Caki2 (cell line): ENCODE measurements at regions not wholly inside any gene's neighbourhood (a gene's known extent, or its start where the extent isn't known, plus 50 kb on each side); places are given as distances from the start of the nearest gene placed in this dataset.

Experiments used
- DNase-seq: peaks from one replicate; pipeline ENCODE4 v3.0.0-alpha.2; 2015; ENCODE audit warnings: low read depth
- in situ Hi-C: cut with HindIII; loops from 2 replicates; pipeline ENCODE4 v1.10.0; 2016; ENCODE audit warnings: low sequenced_read_pairs, low pct_unique_long_range_greater_than_20kb, mixed read lengths

- DNase-seq = no peak
Measured at GRCh38 chr13:60981407-60981806, 434.2 kb downstream of the PCDH20 start.

GRCh38 chr13:60976367-60976766 lies 439.3 kb downstream of the PCDH20 start:
- in situ Hi-C loops = no loop called here
- no peak for DNase-seq

More at GRCh38 chr13:60981407-60981806, 434.2 kb downstream of the PCDH20 start:
- in situ Hi-C loops = no loop called here

- in situ Hi-C loops = no loop called here
- DNase-seq = no peak
Measured at GRCh38 chr13:60974296-60974695, 441.4 kb downstream of the PCDH20 start.

- in situ Hi-C loops = no loop called here
- no peak for DNase-seq
Measured at GRCh38 chr13:60973529-60973928, 442.1 kb downstream of the PCDH20 start.

GRCh38 chr13:60970736-60971135 lies 444.9 kb downstream of the PCDH20 start:
- in situ Hi-C loops = no loop called here
- DNase-seq = no peak

GRCh38 chr13:60969656-60970055 lies 446.0 kb downstream of the PCDH20 start:
- in situ Hi-C loops = no loop called here
- no peak for DNase-seq

- in situ Hi-C loops = no loop called here
- DNase-seq = no peak
Measured at GRCh38 chr13:60959427-60959826, 456.2 kb downstream of the PCDH20 start.

- no peak for DNase-seq
- in situ Hi-C loops = no loop called here
Measured at GRCh38 chr13:60957816-60958215, 457.8 kb downstream of the PCDH20 start.

- in situ Hi-C loops = no loop called here
- no peak for DNase-seq
Measured at GRCh38 chr13:60945396-60945795, 470.3 kb downstream of the PCDH20 start.

- in situ Hi-C loops = no loop called here
- no peak for DNase-seq
Measured at GRCh38 chr13:60944863-60945262, 470.8 kb downstream of the PCDH20 start.

GRCh38 chr13:60944016-60944415 lies 471.6 kb downstream of the PCDH20 start:
- in situ Hi-C loops = no loop called here
- DNase-seq = no peak

- in situ Hi-C loops = no loop called here
- no peak for DNase-seq
Measured at GRCh38 chr13:60936281-60936680, 479.4 kb downstream of the PCDH20 start.

GRCh38 chr13:60933638-60934037 lies 482.0 kb downstream of the PCDH20 start:
- in situ Hi-C loops = no loop called here
- DNase-seq = no peak

- in situ Hi-C loops = no loop called here
- no peak for DNase-seq
Measured at GRCh38 chr13:60931858-60932546, 483.6 kb downstream of the PCDH20 start.

GRCh38 chr13:60925686-60926085 lies 490.0 kb downstream of the PCDH20 start:
- in situ Hi-C loops = no loop called here
- DNase-seq = no peak

GRCh38 chr13:60924856-60925255 lies 490.8 kb downstream of the PCDH20 start:
- no peak for DNase-seq

GRCh38 chr13:60922576-60923231 lies 492.9 kb downstream of the PCDH20 start:
- DNase-seq = no peak
- in situ Hi-C loops = no loop called here

More at GRCh38 chr13:60924856-60925255, 490.8 kb downstream of the PCDH20 start:
- in situ Hi-C loops = no loop called here

GRCh38 chr13:60893801-60894200 lies 496.8 kb downstream of the TDRD3 start:
- in situ Hi-C loops = no loop called here
- no peak for DNase-seq

GRCh38 chr13:60887711-60888110 lies 490.7 kb downstream of the TDRD3 start:
- no peak for DNase-seq
- in situ Hi-C loops = no loop called here

- no peak for DNase-seq
Measured at GRCh38 chr13:60881507-60881906, 484.5 kb downstream of the TDRD3 start.

More at GRCh38 chr13:60881507-60881906, 484.5 kb downstream of the TDRD3 start:
- in situ Hi-C loops = no loop called here
